NCI-H2107 (cell line): ENCODE measurements at regions not wholly inside any gene's neighbourhood (a gene's known extent, or its start where the extent isn't known, plus 50 kb on each side); places are given as distances from the start of the nearest gene placed in this dataset.
"Not testable (repeated sequence)": the region's sequence is repeated elsewhere in the genome, so short reads cannot be mapped to it uniquely, and the experiment has no call there.

ENCODE experiments used
- DNase-seq: peaks from one replicate; lab custom pipeline; 2025; lab: John Stamatoyannopoulos, UW

DNA sequence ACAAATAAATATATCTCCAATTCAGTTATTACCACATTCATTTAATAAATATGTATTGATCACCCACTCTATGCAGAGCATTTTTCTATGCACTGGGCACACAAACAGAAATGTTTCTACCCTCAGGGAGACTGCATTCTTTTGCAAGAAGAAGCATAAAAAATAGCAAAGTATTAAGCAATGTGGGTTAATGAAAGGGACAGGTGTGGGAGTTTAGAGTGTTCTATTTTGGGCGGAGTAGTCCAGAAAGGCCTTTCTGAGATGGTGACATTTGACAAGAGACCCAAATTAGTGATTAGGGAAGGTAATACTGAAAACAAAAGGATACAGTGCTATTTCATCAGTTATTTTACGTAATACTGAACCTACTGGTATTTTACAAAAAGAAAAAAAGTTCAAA is 394.3 kb upstream of the CHST9 start:
- no peak for DNase-seq

DNA sequence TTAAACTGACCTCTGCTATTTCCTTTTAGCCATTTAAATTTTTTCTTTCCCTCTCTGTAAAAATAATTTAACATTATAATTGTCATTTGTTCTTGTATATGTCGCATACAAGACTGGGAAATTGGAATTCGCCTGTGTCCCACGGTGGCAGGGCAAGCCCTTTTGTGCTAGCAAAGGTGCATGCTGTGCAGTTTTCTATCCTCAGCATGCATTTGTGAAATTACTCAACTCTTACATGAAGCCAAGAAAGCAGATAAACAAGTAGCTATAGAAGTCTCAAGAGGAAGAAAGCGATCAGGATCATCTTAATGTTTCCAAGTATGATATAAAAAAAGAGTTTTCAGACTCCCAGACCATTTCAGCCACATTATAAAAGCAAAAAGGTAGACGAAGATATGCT is 392.6 kb upstream of the CHST9 start:
- DNase-seq: no peak

GRCh38 chr18:27577265-27577664 is 392.2 kb upstream of the CHST9 start:
- no peak for DNase-seq

- DNase-seq: no peak
Observed at GRCh38 chr18:27567434-27567833, 382.3 kb upstream of the CHST9 start.

DNA sequence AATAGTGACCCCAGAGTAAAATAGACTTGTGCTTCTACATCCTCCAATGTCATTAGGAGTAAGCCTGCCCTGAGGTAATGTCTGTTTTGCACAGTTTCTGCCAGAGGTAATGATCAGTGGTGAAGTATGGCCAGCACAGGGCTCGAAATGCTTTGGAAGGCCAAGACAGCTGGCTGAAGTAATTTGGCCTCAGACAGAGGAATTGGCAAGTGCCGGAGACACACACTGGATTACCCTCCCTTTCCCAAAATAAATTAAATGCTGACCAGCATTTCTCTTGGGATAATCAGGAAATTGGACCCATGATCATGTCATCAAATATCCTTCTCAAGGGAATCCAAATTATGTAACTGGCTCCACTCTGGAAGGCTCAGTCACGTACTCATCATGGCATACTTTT is 379.0 kb upstream of the CHST9 start:
- no peak for DNase-seq

GRCh38 chr18:27558388-27559155 is 373.5 kb upstream of the CHST9 start:
- DNase-seq: no peak

- no peak for DNase-seq
Observed at GRCh38 chr18:27556741-27557140, 371.6 kb upstream of the CHST9 start.

GRCh38 chr18:27549335-27550039 is 364.4 kb upstream of the CHST9 start:
- DNase-seq: no peak

GRCh38 chr18:27546991-27547390 is 361.9 kb upstream of the CHST9 start:
- DNase-seq: no peak

DNA sequence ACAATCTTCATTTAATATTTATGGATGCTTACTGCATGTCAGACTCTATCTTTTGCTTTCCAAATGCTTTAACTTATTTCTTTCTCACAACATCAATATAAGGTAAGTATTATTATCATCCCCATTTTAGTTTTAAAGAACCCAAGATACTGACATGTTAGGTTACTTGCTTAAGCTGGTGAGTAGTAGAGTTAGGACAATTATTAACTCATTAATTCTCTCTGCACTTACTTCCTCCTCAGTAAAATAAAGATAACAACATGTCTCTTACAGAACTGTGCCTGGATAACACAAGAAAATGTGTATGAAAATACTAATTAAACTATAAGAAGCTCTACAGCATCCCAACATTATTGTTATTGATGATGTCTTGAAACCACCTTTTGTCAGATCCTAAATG is 359.1 kb upstream of the CHST9 start:
- no peak for DNase-seq

- DNase-seq: no peak
Observed at GRCh38 chr18:27541293-27541692, 356.2 kb upstream of the CHST9 start.

GRCh38 chr18:27540111-27540510 is 355.0 kb upstream of the CHST9 start:
- DNase-seq: no peak

GRCh38 chr18:27528925-27529521 is 343.9 kb upstream of the CHST9 start:
- no peak for DNase-seq

DNA sequence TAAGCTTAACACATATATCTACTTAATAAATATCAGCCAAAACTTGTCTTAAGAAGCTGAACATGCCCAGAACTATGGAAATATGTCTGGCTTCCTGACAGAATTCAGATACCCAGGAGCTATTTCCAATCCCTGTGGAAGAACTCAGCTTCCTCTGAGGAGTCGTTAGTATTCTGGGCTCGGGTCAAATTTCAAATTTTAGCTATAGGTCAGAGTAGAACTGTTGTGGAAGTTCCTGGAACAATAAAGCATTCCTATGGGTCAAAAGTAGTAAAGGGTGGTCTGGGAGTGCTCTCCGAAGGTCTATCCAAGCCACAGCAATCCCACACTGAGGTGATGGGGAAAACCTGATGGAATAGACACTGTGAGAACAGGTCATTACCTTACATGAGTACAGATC is 342.7 kb upstream of the CHST9 start:
- DNase-seq: no peak

DNA sequence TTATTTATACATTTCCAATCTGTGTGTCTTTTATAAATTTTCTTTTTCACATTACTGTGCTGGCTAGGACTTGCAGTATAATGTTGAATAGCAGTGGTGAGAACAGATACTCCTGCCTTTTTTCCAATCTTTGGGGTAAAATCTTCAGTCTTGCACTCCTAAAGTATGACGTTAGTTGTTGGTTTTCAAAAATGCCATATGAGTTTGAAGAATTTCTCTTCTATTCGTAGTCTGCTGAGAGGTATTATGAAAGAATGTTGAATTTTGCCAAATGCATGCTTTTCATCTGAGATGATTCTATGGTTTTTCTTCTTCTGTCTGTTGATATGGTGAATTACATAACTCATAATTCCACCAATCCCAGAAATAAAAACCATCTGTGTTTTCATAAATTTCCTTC is 335.3 kb upstream of the CHST9 start:
- DNase-seq: no peak

DNA sequence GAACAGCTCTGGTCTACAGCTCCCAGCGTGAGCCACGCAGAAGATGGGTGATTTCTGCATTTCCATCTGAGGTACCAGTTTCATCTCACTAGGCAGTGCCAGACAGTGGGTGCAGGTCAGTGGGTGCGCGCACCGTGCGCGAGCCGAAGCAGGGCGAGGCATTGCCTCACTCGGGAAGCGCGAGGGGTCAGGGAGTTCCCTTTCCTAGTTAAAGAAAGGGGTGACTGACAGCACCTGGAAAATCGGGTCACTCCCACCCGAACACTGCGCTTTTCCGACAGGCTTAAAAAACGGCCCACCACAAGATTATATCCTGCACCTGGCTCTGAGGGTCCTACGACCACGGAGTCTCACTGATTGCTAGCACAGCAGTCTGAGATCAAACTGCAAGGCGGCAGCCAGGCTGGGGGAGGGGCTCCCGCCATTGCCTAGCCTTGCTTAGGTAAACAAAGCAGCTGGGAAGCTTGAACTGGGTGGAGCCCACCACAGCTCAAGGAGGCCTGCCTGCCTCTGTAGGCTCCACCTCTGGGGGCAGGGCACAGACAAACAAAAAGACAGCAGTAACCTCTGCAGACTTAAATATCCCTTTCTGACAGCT is 325.0 kb upstream of the CHST9 start:
- not testable (repeated sequence) for DNase-seq

- DNase-seq: no peak
Observed at GRCh38 chr18:27501671-27502070, 316.6 kb upstream of the CHST9 start.

GRCh38 chr18:27500531-27500930 is 315.4 kb upstream of the CHST9 start:
- no peak for DNase-seq

DNA sequence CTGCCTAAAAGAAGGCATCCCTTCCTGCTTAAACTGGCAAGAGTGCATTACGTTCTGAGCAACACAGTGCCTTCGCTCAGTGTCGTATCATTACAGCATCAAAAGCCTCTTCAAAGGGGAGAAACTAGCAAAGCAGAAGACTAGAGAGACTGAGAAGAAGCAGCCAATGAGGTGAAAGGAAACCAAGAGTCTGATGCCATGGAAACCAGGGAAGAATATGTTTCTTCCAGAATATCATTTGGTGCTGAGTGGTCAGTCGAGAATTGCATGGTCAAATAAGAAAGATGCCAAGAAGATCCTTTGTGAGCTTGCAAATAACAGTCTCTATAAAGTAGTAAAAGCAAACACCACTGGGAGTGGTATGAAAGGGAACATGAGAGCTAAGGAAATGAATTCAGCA is 312.1 kb upstream of the CHST9 start:
- no peak for DNase-seq

DNA sequence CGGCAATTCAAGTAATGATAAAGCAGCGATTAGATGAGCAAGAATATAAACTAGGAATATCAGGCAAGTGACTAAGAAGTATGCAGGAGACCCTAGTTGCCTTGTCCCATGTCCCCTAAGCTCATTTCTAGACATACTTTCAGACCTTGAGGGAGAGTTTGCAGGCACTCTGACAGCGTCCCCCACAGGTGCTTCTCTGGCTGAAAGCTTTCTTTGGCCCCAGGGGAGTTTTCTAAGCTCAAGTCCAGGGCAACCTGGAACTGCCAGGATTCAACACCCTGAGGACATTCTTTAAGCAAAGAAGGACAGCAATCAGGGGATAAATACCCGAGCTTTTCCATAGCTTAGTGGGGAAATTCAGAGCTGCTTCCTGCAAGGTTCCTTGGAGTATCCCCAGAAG is 308.1 kb upstream of the CHST9 start:
- DNase-seq: no peak

DNA sequence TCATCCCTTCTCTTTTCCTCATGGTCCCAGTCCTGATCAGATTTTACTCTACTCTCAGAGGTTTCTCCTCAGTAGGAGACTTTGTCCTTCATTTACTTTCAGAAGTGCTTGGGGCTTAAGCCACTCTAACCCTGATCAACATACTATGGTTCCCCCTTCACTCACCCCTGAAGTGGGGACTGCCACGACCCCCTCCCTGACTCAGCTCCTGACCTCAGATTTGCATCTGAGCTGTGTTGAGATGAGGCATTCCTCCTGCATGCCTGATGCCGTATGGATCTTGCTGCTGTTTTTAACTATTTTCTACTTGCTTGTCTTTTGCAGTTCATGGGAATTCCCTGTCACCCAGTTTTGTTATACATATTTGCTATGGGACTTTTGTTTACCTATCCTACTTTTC is 306.7 kb upstream of the CHST9 start:
- DNase-seq: no peak

DNA sequence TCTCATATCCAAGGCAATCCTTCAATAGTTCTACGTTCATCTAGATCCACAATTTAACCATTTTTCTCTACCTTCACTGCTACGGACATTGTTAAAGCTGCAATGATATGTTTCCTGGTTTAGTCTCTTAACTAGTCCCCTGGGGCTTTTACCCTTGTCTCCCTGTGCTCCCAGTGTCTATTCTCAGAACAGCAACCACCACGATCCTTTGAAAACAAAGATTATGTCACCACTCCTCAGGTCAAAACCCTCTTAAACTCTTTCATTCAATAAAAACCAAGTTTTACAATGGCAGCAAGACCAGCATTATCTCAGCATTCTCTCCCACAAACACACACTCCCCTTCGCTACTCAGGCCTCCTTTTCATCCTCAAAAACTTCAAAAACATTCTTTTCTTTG is 298.2 kb upstream of the CHST9 start:
- no peak for DNase-seq

- no peak for DNase-seq
Observed at GRCh38 chr18:27478459-27478858, 293.4 kb upstream of the CHST9 start.
